ENCODE measurements at regions not wholly inside any gene's neighbourhood (a gene's known extent, or its start where the extent isn't known, plus 50 kb on each side); places are given as distances from the start of the nearest gene placed in this dataset.

- TF ChIP-seq, protein P1, sequence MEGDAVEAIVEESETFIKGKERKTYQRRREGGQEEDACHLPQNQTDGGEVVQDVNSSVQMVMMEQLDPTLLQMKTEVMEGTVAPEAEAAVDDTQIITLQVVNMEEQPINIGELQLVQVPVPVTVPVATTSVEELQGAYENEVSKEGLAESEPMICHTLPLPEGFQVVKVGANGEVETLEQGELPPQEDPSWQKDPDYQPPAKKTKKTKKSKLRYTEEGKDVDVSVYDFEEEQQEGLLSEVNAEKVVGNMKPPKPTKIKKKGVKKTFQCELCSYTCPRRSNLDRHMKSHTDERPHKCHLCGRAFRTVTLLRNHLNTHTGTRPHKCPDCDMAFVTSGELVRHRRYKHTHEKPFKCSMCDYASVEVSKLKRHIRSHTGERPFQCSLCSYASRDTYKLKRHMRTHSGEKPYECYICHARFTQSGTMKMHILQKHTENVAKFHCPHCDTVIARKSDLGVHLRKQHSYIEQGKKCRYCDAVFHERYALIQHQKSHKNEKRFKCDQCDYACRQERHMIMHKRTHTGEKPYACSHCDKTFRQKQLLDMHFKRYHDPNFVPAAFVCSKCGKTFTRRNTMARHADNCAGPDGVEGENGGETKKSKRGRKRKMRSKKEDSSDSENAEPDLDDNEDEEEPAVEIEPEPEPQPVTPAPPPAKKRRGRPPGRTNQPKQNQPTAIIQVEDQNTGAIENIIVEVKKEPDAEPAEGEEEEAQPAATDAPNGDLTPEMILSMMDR (IDR thresholded peaks at IDR 0.05; ENCODE audit: extremely low read depth, missing control alignments) = no peak
- DNase-seq (ENCODE audit: low spot score) = no peak
Observed at GRCh38 chr21:43304621-43305335, 122.2 kb downstream of the SIK1 start.

DNA sequence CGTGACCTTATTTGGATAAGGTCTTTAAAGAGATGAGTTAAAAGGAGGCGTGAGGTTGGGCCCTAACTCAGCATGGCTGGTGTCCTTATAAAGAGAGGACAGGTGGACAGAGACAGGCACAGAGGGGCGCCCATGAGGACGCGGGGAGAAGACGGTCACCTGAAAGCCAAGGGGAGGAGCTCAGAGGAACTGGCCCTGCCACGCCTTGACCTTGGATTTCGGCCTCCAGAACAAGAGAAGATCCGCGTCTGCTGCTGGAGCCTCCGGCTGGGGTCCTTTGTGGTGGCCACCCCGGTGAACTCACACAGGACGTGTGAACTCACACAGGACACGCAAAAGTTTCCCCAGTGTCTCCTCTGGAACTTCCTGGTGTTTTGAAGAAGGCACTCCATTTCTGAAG lies 122.7 kb downstream of the SIK1 start:
- TF ChIP-seq, protein P1 (IDR thresholded peaks at IDR 0.05; ENCODE audit: extremely low read depth, missing control alignments) = no peak
- no peak for DNase-seq (ENCODE audit: low spot score)

- TF ChIP-seq, protein P1 (IDR thresholded peaks at IDR 0.05; ENCODE audit: extremely low read depth, missing control alignments) = no peak
Observed at GRCh38 chr21:43303275-43304178, 123.4 kb downstream of the SIK1 start.

DNA sequence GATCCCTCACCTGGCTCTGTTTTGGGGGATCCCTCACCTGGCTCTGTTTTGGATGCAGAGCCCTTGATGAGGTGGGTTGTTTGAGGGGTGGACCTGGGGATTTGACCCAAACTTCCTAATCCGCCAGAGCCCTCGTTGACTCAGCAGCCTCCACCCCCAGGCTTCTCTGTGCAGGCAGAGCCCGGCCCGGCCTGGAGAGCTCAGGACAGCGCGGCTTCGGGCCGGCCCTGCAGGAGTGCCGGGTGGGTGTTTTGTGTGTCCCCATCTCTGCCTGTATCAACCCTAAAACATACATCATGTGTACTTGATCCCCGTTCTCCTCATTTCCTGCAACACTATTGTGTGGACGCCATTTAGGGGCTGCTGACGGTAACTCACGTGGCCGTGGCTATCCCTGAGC lies 124.2 kb downstream of the SIK1 start:
- no peak for DNase-seq (ENCODE audit: low spot score)
- TF ChIP-seq, protein P1 (IDR thresholded peaks at IDR 0.05; ENCODE audit: extremely low read depth, missing control alignments) = no peak

More at GRCh38 chr21:43303275-43304178, 123.4 kb downstream of the SIK1 start:
- DNase-seq (ENCODE audit: low spot score) = no peak

GRCh38 chr21:43302062-43302700 lies 124.8 kb downstream of the SIK1 start:
- TF ChIP-seq, protein P1 (IDR thresholded peaks at IDR 0.05; ENCODE audit: extremely low read depth, missing control alignments) = no peak
- no peak for DNase-seq (ENCODE audit: low spot score)

- DNase-seq (ENCODE audit: low spot score) = no peak
- TF ChIP-seq, protein P1 (IDR thresholded peaks at IDR 0.05; ENCODE audit: extremely low read depth, missing control alignments) = no peak
Observed at GRCh38 chr21:43301409-43302061, 125.4 kb downstream of the SIK1 start.
